Testis (tissue), 2 donors: ENCODE measurements at regions not wholly inside any gene's neighbourhood (a gene's known extent, or its start where the extent isn't known, plus 50 kb on each side); places are given as distances from the start of the nearest gene placed in this dataset.

Experiments used
- CTCF ChIP-seq, 3 experiments: fragments of 450-650 bp in 2 of 3; fragments of 200-600 bp in 1 of 3; sonication (generic) in 1 of 3; IDR thresholded peaks; one replicate each; pipeline ENCODE4 v1.5.1; 2016 to 2019; ENCODE audit warnings: antibody characterized with exemption in 3 of 3, mild to moderate bottlenecking in 2 of 3, moderate library complexity in 1 of 3
- POLR2A ChIP-seq: fragments of 450-650 bp; IDR thresholded peaks from one replicate; pipeline ENCODE4 v1.6.1; 2017; ENCODE audit warnings: antibody characterized with exemption, mild to moderate bottlenecking, moderate library complexity

DNA sequence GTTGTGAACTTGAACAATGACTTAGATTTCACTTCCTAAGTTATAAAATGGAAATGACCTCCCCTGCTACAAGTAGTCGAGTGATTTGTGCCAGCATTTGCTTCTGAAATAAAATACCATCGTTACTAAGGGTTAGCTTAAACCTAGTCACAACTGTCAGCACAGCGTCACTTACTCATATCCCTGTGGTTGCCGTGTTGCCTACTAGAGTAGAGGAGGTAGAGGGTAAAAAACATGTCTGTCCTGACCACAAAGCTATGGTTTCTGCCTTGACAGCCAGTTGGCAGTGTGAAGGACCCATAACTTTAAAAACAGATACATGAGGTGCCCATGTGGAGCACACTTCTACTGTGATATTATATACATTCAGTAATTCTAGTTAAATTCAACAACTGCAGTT, 234.2 kb upstream of the RGS6 start:
- TF ChIP-seq CTCF (IDR thresholded peaks at IDR 0.05) (no peak), POLR2A (no peak)
